HL-60 (cell line): ENCODE measurements at regions not wholly inside any gene's neighbourhood (a gene's known extent, or its start where the extent isn't known, plus 50 kb on each side); places are given as distances from the start of the nearest gene placed in this dataset.

Experiments used
- DNase-seq, 2 experiments: peaks; one replicate each; pipeline ENCODE4 v3.0.0-alpha.2; 2010 to 2020; ENCODE audit warnings: low read depth in 1 of 2, low spot score in 1 of 2
- H3K27ac ChIP-seq: fragments of 250-450 bp; sonication (Bioruptor Pico); replicated peaks from 2 replicates; pipeline ENCODE4 v1.5.1; 2020; ENCODE audit warnings: mild to moderate bottlenecking, moderate library complexity
- H3K27me3 ChIP-seq: fragments of 250-450 bp; sonication (Bioruptor Pico); 2 replicates; pipeline ENCODE4 v1.5.1; 2021; ENCODE audit warnings: mild to moderate bottlenecking, moderate library complexity; ENCODE audit not compliant: insufficient read depth, poor library complexity, severe bottlenecking
- H3K4me3 ChIP-seq: replicated peaks from 2 replicates; pipeline ENCODE4 v1.5.1; 2011; ENCODE audit warnings: mild to moderate bottlenecking, control low read depth, low read length; ENCODE audit not compliant: insufficient read depth
- CTCF ChIP-seq: IDR thresholded peaks from one replicate; pipeline ENCODE4 v1.5.1; 2011; ENCODE audit warnings: low read length, control low read depth, inconsistent platforms; ENCODE audit not compliant: insufficient read depth
- GABPA ChIP-seq: IDR thresholded peaks from 2 replicates; pipeline ENCODE4 v1.6.1; 2012; ENCODE audit warnings: low read depth
- POLR2AphosphoS5 ChIP-seq: IDR thresholded peaks from 2 replicates; pipeline ENCODE4 v1.6.1; 2012; ENCODE audit warnings: low read depth
- REST ChIP-seq: IDR thresholded peaks from 2 replicates; pipeline ENCODE4 v1.6.1; 2012; ENCODE audit warnings: low read depth; ENCODE audit not compliant: insufficient replicate concordance
- SPI1 ChIP-seq: IDR thresholded peaks from 2 replicates; pipeline ENCODE4 v1.6.1; 2012; ENCODE audit warnings: low read depth, mild to moderate bottlenecking, borderline replicate concordance

GRCh38 chr3:23068016-23068728 lies 135.0 kb upstream of the UBE2E2 start:
- TF ChIP-seq SPI1, result peak; percentile 57; the same call in 1 of the 2 replicates
- TF ChIP-seq GABPA, result no peak
- H3K27me3 ChIP-seq, result no peaks in the 10 kb centered on the region
- DNase-seq, result no peak
- H3K4me3 ChIP-seq, result no peak overlapping the region
- no peak overlapping the region for H3K27ac ChIP-seq

GRCh38 chr3:23071296-23071695 lies 131.8 kb upstream of the UBE2E2 start:
- no peak overlapping the region for H3K4me3 ChIP-seq
- TF ChIP-seq POLR2AphosphoS5 (no peak), REST (no peak), GABPA (no peak), SPI1 (no peak), CTCF (no peak)
- H3K27ac ChIP-seq, result peak overlapping the region; percentile 14; the same call in 1 of the 2 replicates
- H3K27me3 ChIP-seq, result no peaks in the 10 kb centered on the region
- DNase-seq, result no peak

GRCh38 chr3:23071758-23072157 lies 131.4 kb upstream of the UBE2E2 start:
- H3K27me3 ChIP-seq, result no peaks in the 10 kb centered on the region
- TF ChIP-seq POLR2AphosphoS5 (no peak), CTCF (no peak), SPI1 (0 out of 2 replicates have a peak, but pooled peaks have one; percentile 5)
- peak overlapping the region; percentile 14; the same call in 1 of the 2 replicates for H3K27ac ChIP-seq
- peak in 1 of 2 experiments; percentile 74 for DNase-seq
- H3K4me3 ChIP-seq, result no peak overlapping the region

GRCh38 chr3:23072693-23073092 lies 130.4 kb upstream of the UBE2E2 start:
- no peak for TF ChIP-seq SPI1
- TF ChIP-seq CTCF, result no peak
- no peak for TF ChIP-seq GABPA
- no peak for TF ChIP-seq POLR2AphosphoS5
- TF ChIP-seq REST, result no peak
- H3K4me3 ChIP-seq, result no peak overlapping the region
- no peaks in the 10 kb centered on the region for H3K27me3 ChIP-seq
- H3K27ac ChIP-seq, result no peak overlapping the region
- DNase-seq, result no peak
